OCI-LY7 (cell line): ENCODE measurements at regions not wholly inside any gene's neighbourhood (a gene's known extent, or its start where the extent isn't known, plus 50 kb on each side); places are given as distances from the start of the nearest gene placed in this dataset.
"Not testable (repeated sequence)": the region's sequence is repeated elsewhere in the genome, so short reads cannot be mapped to it uniquely, and the experiment has no call there.

Experiments
- CTCF ChIP-seq: fragments of 200-600 bp; sonication (generic); conservative IDR thresholded peaks from 2 replicates; pipeline ENCODE4 v1.5.1; 2014; ENCODE audit warnings: mild to moderate bottlenecking, antibody characterized with exemption, low read length, moderate library complexity, mixed read lengths
- EZH2phosphoT487 ChIP-seq: fragments of 200-600 bp; sonication (generic); IDR thresholded peaks from 2 replicates; pipeline ENCODE4 v1.6.1; 2018; ENCODE audit warnings: low read depth, borderline replicate concordance, mild to moderate bottlenecking, mixed run types, antibody characterized with exemption, low read length, moderate library complexity, mixed read lengths

DNA sequence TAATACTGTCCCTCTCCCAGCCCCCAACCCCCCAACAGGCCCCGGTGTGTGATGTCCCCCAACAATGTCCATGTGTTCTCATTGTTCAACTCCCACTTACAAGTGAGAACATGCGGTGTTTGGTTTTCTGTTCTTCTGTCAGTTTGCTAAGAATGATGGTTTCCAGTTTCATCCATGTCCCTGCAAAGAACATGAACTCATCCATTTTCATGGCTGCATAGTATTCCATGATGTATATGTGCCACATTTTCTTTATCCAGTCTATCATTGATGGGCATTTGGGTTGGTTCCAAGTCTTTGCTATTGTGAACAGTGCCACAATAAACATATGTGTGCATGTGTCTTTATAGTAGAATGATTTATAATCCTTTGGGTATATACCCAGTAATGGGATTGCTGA lies 232.2 kb downstream of the PARM1 start:
- not testable (repeated sequence) for TF ChIP-seq CTCF, EZH2phosphoT487
